Lower leg skin (tissue), 4 donors: ENCODE measurements at regions not wholly inside any gene's neighbourhood (a gene's known extent, or its start where the extent isn't known, plus 50 kb on each side); places are given as distances from the start of the nearest gene placed in this dataset.

Experiments used
- DNase-seq, 2 donors: peaks; one replicate each; pipeline ENCODE4 v3.0.0-alpha.2; 2019; ENCODE audit warnings: low spot score in 2 of 2
- H3K4me3 ChIP-seq: fragments of 200-600 bp; sonication (generic); 2 replicates; pipeline ENCODE4 v1.5.1; 2017; ENCODE audit warnings: mild to moderate bottlenecking, low read depth; ENCODE audit not compliant: poor library complexity, severe bottlenecking
- CTCF ChIP-seq, 3 donors: fragments of 450-650 bp; IDR thresholded peaks; one replicate each; pipeline ENCODE4 v1.5.1; 2016; ENCODE audit warnings: antibody characterized with exemption in 3 of 3, mild to moderate bottlenecking in 3 of 3, moderate library complexity in 2 of 3
- POLR2A ChIP-seq, 2 donors: fragments of 450-650 bp; IDR thresholded peaks; one replicate each; pipeline ENCODE4 v1.6.1; 2016 to 2017; ENCODE audit warnings: antibody characterized with exemption in 2 of 2, mild to moderate bottlenecking in 1 of 2, moderate library complexity in 1 of 2
- WGBS, 2 donors: methylation state at CpG; one replicate each; pipeline ENCODE4 v1.1.5; 2018; 5-methylcytosine and 5-hydroxymethylcytosine counted together
- intact Hi-C: fragments of 100-400 bp; cut with DNase I; formaldehyde crosslinking; loops from one replicate; pipeline ENCODE4 v1.15.0; 2023; ENCODE audit warnings: low total_unique reads

GRCh38 chr5:167595196-167595595 lies 696.2 kb upstream of the WWC1 start:
- DNase-seq: no peak
- no peak overlapping the region for H3K4me3 ChIP-seq
- TF ChIP-seq POLR2A (IDR thresholded peaks at IDR 0.05) (no peak), CTCF (IDR thresholded peaks at IDR 0.05) (no peak)
- WGBS, 2 donors: 82 to 87% methylated on average over 3 of the region's 3 CpGs
- intact Hi-C loops: no loop called here

GRCh38 chr5:167598166-167598565 lies 693.3 kb upstream of the WWC1 start:
- WGBS, 2 donors: 85 to 90% methylated on average over 1 of the region's 1 CpG
- no peak for DNase-seq
- intact Hi-C loops: no loop called here
- no peak overlapping the region for H3K4me3 ChIP-seq
- TF ChIP-seq CTCF (IDR thresholded peaks at IDR 0.05) (no peak), POLR2A (IDR thresholded peaks at IDR 0.05) (no peak)

GRCh38 chr5:167602067-167602466 lies 689.4 kb upstream of the WWC1 start:
- no peak overlapping the region for H3K4me3 ChIP-seq
- no peak for DNase-seq
- WGBS, 2 donors: 42 to 50% methylated on average over 9 of the region's 9 CpGs
- intact Hi-C loops: no loop called here
- TF ChIP-seq CTCF (IDR thresholded peaks at IDR 0.05): no peak
- TF ChIP-seq POLR2A (IDR thresholded peaks at IDR 0.05): no peak

GRCh38 chr5:167603135-167603534 lies 688.3 kb upstream of the WWC1 start:
- intact Hi-C loops: no loop called here
- 78 to 82% methylated on average over 4 of the region's 4 CpGs for WGBS, 2 donors
- DNase-seq: no peak
- no peak overlapping the region for H3K4me3 ChIP-seq
- TF ChIP-seq CTCF (IDR thresholded peaks at IDR 0.05) (no peak), POLR2A (IDR thresholded peaks at IDR 0.05) (no peak)

GRCh38 chr5:167608390-167609272 lies 682.8 kb upstream of the WWC1 start:
- no peak for DNase-seq
- intact Hi-C loops: no loop called here
- TF ChIP-seq POLR2A (IDR thresholded peaks at IDR 0.05): no peak
- no peak for TF ChIP-seq CTCF (IDR thresholded peaks at IDR 0.05)
- H3K4me3 ChIP-seq: no peak overlapping the region
- 89 to 90% methylated on average over 13 of the region's 13 CpGs for WGBS, 2 donors
